ENCODE measurements at regions not wholly inside any gene's neighbourhood (a gene's known extent, or its start where the extent isn't known, plus 50 kb on each side); places are given as distances from the start of the nearest gene placed in this dataset.
A peak's percentile ranks its signal among the peaks of the same experiment; 100 is the strongest.

DNA sequence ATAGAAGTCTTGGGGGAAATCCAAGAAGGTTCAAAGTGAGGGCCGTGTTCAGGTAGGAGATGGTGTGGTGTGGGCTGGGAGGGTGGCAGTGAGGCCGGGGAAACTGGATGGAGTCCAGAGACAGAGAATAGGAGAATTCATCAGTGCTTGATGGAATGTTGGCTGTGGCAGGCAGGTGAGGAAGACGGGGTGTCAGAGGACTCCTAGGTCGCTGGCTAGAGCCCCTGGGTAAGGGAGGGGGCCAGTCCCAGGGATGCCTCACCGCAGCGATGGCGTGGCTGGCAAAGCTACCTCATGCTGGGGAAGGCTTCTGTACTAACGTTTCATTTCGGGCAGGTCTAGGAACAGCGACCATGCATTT, 373.0 kb downstream of the RPS24 start:
- H3K4me3 ChIP-seq (ENCODE audit: control extremely low read depth in 1 of 5, extremely low read depth in 1 of 5, insufficient read depth in 1 of 5, low read depth in 2 of 5, low read length in 4 of 5), result peak overlapping the region in 1 of 5 experiments; percentile 19
- no peak for ATAC-seq (ENCODE audit: low read depth)
- CTCF ChIA-PET, result no interaction called here

More for the DNA sequence above, 373.0 kb downstream of the RPS24 start:
- Mint-ChIP-seq H3K9me3 (ENCODE audit: insufficient read depth) (no peaks in the 10 kb centered on the region), H3K27me3 (peaks cover 32% of the 10 kb centered on the region), H3K4me3 (peak overlapping the region; percentile 65), H3K27ac (no peak overlapping the region), H3K4me1 (peaks cover 8% of the 10 kb centered on the region)
- intact Hi-C loops (cut with micrococcal nuclease), result no loop called here
- Histone ChIP-seq H3K27ac (ENCODE audit: low read length in 2 of 2) (no peak overlapping the region), H4K20me1 (ENCODE audit: control insufficient read depth, insufficient read depth, low read length, poor library complexity, severe bottlenecking) (no peaks in the 10 kb centered on the region), H3K9ac (ENCODE audit: low read length) (peak overlapping the region; percentile 23), H2AFZ (ENCODE audit: insufficient read depth, low read depth, low read length, poor library complexity, severe bottlenecking) (peak overlapping the region; percentile 42), H3K79me2 (ENCODE audit: control insufficient read depth, insufficient read depth, low read length) (no peaks in the 10 kb centered on the region), H3K4me1 (ENCODE audit: control insufficient read depth in 2 of 2, insufficient read depth in 2 of 2, low read length in 2 of 2) (peaks cover 7 to 11% of the 10 kb centered on the region in 2 donors), H3K4me2 (replicated peaks; ENCODE audit: low read depth, low read length, poor library complexity, severe bottlenecking) (peak overlapping the region; percentile 62), H3K27me3 (replicated peaks in 1 of 4; ENCODE audit: control extremely low read depth in 1 of 4, control insufficient read depth in 3 of 4, insufficient read depth in 4 of 4, low read length in 3 of 4) (peaks cover 0 to 24% (median 5%) of the 10 kb centered on the region in 4 experiments), H3K9me3 (ENCODE audit: control extremely low read depth in 1 of 3, control insufficient read depth in 2 of 3, insufficient read depth in 1 of 3, low read length in 2 of 3) (no peaks in the 10 kb centered on the region), H3K36me3 (replicated peaks in 1 of 2; ENCODE audit: control extremely low read depth in 1 of 2, control insufficient read depth in 1 of 2, extremely low read depth in 1 of 2, insufficient read depth in 2 of 2, low read length in 1 of 2) (no peaks in the 10 kb centered on the region)
- TF ChIP-seq CTCF (IDR thresholded peaks at IDR 0.05) (no peak), EZH2 (IDR thresholded peaks at IDR 0.05; ENCODE audit: borderline replicate concordance, insufficient read depth, low read depth, low read length, poor library complexity, severe bottlenecking) (no peak)
- no peak for DNase-seq
- 23% methylated on average over 10 of the region's 10 CpGs for WGBS (ENCODE audit: insufficient coverage)
- POLR2A ChIA-PET, result no interaction called here
